Hematopoietic multipotent progenitor cell treated with erythropoietin and hydrocortisone succinate and interleukin-3 and kit ligand, for 15 days (in vitro differentiated cells): ENCODE measurements at regions not wholly inside any gene's neighbourhood (a gene's known extent, or its start where the extent isn't known, plus 50 kb on each side); places are given as distances from the start of the nearest gene placed in this dataset.

Experiments used
- DNase-seq: peaks from one replicate; pipeline ENCODE4 v3.0.0-alpha.2; 2015; ENCODE audit warnings: low spot score

GRCh38 chr16:35170610-35171009, 1711.2 kb downstream of the TP53TG3F start:
- DNase-seq = no peak

DNA sequence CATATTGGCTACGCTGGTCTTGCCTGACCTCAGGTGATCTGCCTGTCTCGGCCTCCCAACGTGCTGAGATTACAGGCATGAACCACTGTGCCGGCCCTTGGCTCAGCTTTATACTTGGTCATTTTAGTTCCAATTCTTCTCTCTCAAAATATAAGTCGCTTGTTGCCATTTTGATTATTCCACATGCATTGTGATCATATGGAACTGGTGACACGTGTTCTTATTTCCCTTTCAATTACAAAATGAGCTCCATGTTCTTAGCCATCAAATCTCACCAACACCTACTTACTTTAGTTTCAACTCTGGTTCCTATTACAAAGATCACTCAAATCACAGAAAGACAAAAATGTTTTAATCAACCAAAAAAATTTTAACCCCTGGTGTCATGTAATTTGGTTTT, 1711.7 kb downstream of the TP53TG3F start:
- no peak for DNase-seq

DNA sequence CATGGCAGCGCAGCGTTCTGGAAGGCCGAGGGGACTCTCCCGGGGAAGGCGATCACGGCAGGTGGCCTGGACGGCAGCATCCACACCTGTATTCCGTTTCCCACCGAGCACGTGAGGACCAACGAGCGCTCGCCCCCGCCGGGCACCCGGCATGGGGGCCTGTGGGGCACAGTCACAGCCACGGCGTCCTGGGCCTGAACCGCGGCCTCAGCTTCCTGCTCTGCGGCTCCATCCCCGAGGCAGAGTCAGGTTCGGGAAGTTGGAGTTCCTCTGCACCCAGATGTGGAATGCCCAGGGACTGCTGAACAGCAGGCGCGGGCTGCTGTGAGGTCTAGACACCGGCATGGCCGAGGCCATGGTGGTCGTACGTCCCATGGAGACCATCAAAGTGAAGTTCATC, 1713.9 kb downstream of the TP53TG3F start:
- DNase-seq = no peak

DNA sequence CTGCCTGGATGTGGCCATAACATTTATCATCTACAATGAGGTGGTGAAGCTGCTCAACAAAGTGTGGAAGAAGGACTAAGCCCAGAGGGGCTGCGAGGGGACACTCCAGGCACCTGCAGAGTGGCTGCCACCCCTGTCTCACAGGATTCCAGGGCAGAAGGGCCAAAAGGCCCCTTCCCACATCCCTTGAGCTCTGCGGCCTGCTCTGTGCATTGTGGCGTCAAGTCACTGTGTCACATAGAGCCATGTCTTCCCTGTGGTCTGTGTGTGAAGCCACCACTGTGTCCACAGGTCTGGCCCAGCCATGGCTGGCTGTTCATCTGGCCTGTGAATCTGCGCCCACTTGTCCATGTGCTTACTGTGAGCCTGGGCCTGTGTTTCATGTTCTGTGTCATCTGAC, 1714.6 kb downstream of the TP53TG3F start:
- no peak for DNase-seq

- DNase-seq = no peak
Observed at GRCh38 chr16:35176449-35176848, 1717.0 kb downstream of the TP53TG3F start.

GRCh38 chr16:35177851-35178250, 1718.4 kb downstream of the TP53TG3F start:
- no peak for DNase-seq

- no peak for DNase-seq
Observed at GRCh38 chr16:35180970-35181369, 1721.6 kb downstream of the TP53TG3F start.

- no peak for DNase-seq
Observed at GRCh38 chr16:35181422-35182030, 1722.1 kb downstream of the TP53TG3F start.

- no peak for DNase-seq
Observed at GRCh38 chr16:35182043-35182677, 1722.7 kb downstream of the TP53TG3F start.

GRCh38 chr16:35182943-35183550, 1723.6 kb downstream of the TP53TG3F start:
- no peak for DNase-seq

DNA sequence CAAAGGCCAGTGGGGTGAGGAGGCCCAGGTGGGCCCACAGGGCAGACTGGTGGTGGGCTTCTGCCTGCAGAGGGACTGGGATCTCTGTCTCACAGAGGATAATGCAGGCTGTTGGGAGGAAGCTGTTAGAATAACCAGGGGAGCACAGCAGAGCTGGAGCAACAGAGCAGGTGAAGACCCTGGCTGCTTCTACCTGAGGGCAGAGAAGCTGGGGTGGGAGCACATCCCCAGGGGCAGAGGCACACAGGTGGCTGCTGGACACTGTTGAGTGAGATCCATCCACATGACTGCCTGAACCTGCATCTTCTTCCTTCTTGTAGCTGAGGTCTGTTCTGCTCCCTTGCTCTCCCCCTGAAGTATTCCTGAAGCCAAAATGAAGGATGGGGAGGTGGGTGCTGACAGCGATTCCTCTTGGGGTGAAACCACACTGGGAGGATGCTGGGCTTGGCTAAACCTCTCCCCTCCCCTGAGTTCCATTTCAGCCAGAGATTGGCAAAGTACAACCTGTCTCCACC, 1725.0 kb downstream of the TP53TG3F start:
- no peak for DNase-seq

DNA sequence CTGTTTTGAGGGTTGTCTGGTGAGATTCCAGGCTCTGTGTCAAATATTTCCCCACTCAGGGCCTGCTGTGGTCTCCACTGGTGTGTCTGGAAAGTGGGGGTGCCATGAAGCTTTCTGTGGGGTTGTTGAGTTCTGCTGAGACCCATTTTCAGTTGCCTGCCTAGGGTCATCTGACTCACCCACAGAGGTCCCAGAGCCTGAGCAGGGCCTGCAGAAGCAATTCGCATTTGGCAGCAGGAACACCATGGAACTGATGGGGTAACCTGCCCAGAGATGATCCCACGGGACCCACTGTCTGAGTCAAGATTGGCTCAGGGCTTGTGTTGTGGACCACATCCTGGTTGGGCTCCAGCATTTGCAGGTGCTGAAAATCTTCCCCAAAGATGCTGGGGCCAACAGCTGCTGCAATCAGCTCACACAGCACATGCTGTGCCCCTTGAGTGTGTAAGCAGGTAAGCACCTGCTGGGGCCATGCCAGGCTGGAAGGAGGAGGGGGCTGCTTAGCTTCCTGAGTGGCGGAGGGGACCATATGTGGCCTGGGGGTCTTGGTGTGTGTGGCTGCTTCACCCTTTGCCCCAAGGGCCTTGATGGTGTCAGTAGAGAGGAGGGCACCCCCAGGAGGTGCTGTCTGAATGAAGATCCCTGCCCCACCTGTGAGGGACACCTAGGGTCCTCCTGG, 1726.1 kb downstream of the TP53TG3F start:
- no peak for DNase-seq

DNA sequence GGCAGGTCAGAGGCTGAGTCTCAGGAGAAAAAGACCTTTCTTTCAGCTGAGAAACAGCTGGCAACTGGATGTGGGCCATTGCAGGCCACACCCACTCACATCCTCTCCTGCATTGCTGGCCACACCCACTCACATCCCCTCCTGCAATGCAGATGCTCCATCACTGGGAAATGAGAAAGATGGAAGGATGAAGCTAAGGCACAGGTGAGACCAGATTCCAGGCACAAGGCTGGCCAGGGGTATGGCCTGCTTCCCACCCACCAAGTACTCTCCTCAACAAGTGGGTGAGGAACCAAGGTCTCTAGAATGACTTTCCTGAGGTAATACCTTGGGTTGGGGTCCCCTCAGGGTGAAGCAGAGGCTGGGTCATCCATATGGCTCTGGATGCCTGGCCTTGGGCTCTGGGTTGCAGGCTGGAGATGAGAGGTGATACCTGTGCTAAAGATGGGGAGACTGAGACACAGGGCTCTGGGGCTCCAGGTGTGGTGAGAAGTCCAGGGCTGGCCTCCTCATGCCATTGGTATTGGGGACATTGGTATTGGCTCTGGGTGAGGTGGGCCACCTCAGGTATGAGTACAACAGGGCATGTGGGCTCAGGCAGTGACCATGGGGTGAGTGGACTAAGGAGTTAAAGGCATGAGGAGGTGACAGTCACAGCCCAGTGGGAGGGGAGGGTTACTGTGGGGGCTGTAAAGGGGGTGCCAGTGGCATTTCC, 1726.8 kb downstream of the TP53TG3F start:
- no peak for DNase-seq

GRCh38 chr16:35187665-35188225, 1728.3 kb downstream of the TP53TG3F start:
- no peak for DNase-seq

GRCh38 chr16:35188288-35189155, 1729.1 kb downstream of the TP53TG3F start:
- DNase-seq = no peak

- DNase-seq = no peak
Observed at GRCh38 chr16:35192993-35193392, 1733.6 kb downstream of the TP53TG3F start.

- DNase-seq = no peak
Observed at GRCh38 chr16:35193956-35194355, 1734.5 kb downstream of the TP53TG3F start.

- DNase-seq = no peak
Observed at GRCh38 chr16:35194681-35195080, 1735.3 kb downstream of the TP53TG3F start.

- DNase-seq = no peak
Observed at GRCh38 chr16:35195173-35195863, 1735.9 kb downstream of the TP53TG3F start.

GRCh38 chr16:35195864-35196216, 1736.4 kb downstream of the TP53TG3F start:
- DNase-seq = no peak
